Neural progenitor cell (in vitro differentiated cells): ENCODE measurements at regions not wholly inside any gene's neighbourhood (a gene's known extent, or its start where the extent isn't known, plus 50 kb on each side); places are given as distances from the start of the nearest gene placed in this dataset.

ENCODE experiments used
- CTCF ChIP-seq: fragments of 200-600 bp; sonication (generic); IDR thresholded peaks from 2 replicates; pipeline ENCODE4 v1.5.1; 2017; ENCODE audit warnings: antibody characterized with exemption, mild to moderate bottlenecking
- EZH2 ChIP-seq: fragments of 200-600 bp; sonication (generic); IDR thresholded peaks from 2 replicates; pipeline ENCODE4 v1.6.1; 2017; ENCODE audit warnings: antibody characterized with exemption, mild to moderate bottlenecking, moderate library complexity

- TF ChIP-seq CTCF (no peak), EZH2 (no peak)
Measured at GRCh38 chr5:100161868-100162267, 373.3 kb upstream of the FAM174A start.
